HG03280 (cell line): ENCODE measurements at regions not wholly inside any gene's neighbourhood (a gene's known extent, or its start where the extent isn't known, plus 50 kb on each side); places are given as distances from the start of the nearest gene placed in this dataset.
A peak's percentile ranks its signal among the peaks of the same experiment; 100 is the strongest.

ENCODE experiments used
- ATAC-seq: cut with Tn5 transposase; IDR thresholded peaks from one replicate; pipeline ENCODE4 v1.9.1; 2021; ENCODE audit warnings: mild to moderate bottlenecking, moderate library complexity; ENCODE audit not compliant: unreplicated experiment

DNA sequence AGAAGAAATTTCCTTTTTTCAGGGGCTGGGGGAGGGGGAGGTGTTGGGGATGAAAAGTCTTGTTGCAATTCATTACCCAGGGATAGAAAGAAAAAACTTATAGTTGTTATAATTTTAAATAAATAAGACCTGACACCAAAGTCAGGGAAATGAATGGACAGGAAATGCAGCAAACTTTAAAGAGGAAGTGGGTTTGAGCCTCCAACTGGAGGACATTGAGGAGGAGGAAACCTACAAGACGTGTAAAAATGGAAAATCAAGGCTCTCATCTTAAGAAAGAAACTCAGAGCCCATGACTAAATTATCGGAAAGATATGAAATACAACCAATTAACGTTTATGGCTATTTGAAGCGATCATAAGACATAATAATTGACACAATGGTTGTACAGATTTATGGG lies 54.4 kb downstream of the NIBAN1 start:
- ATAC-seq, result no peak

GRCh38 chr1:184915463-184916090 lies 58.7 kb downstream of the NIBAN1 start:
- no peak for ATAC-seq

GRCh38 chr1:184914149-184914548 lies 60.2 kb downstream of the NIBAN1 start:
- ATAC-seq, result no peak

DNA sequence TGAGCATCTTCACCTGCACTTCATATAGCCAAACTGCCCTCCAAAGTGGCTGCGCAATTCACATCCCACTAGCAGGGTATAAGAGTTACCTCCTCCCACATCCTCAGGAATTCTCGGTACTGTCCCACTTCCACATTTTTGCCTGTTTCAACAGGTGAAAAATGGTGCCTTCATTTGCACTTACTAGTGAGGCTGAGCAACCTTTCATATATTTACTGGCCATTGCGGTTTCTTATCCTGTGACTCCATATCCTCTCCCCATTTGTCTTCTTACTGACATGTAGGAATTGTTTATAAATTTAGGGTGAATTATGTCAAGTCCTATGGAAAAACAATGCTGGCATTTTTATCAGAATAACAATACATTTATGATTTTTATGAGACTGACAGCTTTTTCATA lies 61.9 kb downstream of the NIBAN1 start:
- ATAC-seq, result no peak

- no peak for ATAC-seq
Measured at GRCh38 chr1:184911830-184912229, 62.5 kb downstream of the NIBAN1 start.

- no peak for ATAC-seq
Measured at GRCh38 chr1:184911103-184911745, 63.1 kb downstream of the NIBAN1 start.

DNA sequence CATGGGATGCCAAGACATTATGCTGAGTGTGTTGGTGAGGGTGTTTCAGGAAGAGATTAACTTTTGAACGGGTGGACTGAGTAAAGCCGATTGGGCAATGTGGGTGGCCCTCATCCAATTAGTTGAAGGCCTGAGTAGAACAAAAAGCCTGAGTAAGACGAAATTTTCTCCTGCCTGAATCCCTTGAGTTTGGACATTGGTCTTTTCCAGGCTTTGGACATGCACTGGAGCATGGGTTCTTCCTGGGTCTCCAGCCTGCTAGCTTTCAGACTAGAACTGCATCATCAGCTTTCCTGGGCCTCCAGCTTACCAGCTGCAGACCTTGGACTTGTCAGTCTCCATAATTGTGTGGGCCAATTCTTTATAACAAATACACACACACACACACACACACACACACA lies 63.6 kb downstream of the NIBAN1 start:
- ATAC-seq, result no peak

GRCh38 chr1:184910005-184910404 lies 64.3 kb downstream of the NIBAN1 start:
- no peak for ATAC-seq

GRCh38 chr1:184909019-184909418 lies 65.3 kb downstream of the NIBAN1 start:
- no peak for ATAC-seq

DNA sequence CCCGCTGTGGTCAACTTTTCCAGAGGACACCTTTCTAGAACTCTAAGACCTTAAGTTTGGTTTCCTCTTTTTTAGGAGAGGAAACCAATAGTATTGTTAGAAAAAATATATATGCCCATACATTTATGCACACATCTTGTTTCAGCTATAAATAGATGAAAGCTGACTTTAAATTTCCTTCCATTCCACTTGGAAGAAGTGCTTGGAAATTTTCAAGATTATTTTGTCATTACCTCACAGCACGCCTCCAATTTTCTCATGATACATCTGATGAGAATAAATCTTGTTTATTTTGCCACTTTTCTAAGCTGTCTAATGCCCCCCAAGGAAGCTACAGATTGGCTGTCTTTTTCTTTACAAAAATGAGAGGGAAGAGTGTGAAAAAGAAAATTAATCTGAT lies 65.8 kb downstream of the NIBAN1 start:
- ATAC-seq, result no peak

DNA sequence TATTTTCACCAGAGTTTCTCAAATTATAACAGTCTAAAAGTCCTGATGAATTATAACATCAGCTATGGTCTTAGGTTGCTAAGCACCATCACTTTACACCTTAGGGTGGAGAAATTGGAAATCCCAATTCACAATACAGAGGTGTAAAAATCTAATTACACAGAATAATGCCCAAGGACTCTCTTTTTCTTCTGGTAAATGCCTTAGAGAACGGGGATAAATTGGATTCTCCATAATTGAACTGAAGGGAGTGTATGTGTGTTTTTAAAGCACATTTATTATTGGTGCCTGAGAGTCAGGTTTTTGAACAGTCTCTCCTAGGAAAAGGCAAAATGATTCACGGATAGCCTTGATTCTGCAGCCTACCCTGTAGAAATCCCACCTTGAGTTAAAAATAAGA lies 66.8 kb downstream of the NIBAN1 start:
- no peak for ATAC-seq

- no peak for ATAC-seq
Measured at GRCh38 chr1:184906761-184907160, 67.5 kb downstream of the NIBAN1 start.

- no peak for ATAC-seq
Measured at GRCh38 chr1:184905601-184906322, 68.5 kb downstream of the NIBAN1 start.

DNA sequence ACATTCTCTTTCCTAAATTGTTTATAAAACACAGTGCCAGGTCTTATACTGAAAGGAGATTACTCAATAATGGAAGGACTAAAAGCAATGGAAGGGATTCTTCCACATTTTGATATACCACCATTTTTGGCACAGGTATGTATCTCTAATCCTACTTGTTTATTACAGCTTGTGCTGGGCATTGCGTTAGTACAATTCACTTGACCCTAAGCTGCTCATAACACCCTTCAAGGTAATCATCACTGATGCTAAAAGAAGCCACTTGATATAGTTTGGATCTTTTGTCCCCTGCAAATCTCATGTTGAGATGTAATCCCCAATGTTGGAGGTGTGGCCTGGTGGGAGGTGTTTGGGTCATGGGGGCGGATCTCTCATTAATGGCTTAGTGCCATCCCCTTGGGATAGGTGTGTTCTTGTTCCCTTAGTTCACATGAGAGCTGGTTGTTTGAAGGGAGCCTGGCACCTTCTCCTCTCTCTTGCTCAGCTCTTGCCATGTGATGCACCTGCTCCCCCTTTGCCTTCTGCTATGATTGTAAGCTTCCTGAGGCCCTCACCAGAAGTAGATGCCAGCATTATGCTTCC lies 71.1 kb downstream of the NIBAN1 start:
- no peak for ATAC-seq

DNA sequence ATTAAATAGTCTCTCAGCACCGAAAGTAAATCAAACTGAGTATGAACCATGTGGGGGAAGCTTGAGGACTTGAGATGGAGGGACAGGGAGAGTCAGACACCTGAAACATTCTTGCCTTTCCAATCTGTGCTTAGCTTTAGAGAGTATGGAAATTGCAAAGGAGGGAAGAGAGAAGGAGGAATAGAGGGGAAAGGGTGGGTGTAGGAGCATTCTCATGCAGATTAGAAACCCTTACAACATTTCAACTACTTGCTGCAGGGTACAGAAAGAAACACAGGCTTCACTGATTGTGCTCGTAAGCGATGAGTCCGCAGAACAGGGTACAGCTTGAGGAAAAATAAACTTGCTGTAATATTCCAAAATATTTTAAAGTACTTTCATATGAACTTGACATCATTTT lies 73.8 kb downstream of the NIBAN1 start:
- no peak for ATAC-seq

GRCh38 chr1:184896000-184896399 lies 78.3 kb downstream of the NIBAN1 start:
- no peak for ATAC-seq

- no peak for ATAC-seq
Measured at GRCh38 chr1:184895086-184895485, 79.2 kb downstream of the NIBAN1 start.

DNA sequence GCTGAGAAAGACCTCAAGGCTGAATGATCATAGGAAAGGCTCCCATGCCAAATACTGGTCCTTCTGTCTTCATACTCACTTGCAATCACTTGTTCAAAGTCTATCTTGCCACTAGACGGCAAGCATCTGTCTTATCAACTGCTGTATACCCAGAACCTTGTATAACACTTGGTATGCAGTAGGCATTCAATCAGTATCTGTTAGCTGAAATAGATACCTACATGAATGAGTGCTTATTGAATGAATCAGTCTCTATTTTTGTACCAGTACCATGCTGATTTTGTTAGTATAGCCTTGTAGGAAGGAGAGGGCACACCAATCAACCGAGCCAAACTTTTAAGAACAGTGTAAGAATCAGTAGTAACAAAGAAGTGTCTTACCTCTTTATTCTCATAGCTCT lies 80.6 kb downstream of the NIBAN1 start:
- ATAC-seq, result no peak

DNA sequence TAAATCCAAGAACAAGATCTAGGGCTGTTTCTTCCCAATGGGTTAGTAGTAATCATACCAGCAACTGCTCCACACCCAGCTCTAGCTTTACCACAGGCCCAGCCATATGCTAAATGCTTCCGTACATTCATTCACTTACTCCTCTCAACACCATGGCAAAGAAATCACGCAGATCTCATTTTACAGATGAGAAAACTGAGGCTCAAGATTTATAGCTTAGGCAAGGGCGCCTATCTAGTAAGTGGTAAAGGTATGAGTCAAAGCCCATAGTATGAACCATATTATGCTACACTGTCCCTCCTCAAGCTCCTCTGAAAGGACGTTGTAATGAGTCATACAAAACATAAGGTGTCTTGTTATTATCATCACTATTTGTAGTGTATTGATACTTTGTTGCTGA lies 82.2 kb downstream of the NIBAN1 start:
- ATAC-seq, result peak; percentile 88

DNA sequence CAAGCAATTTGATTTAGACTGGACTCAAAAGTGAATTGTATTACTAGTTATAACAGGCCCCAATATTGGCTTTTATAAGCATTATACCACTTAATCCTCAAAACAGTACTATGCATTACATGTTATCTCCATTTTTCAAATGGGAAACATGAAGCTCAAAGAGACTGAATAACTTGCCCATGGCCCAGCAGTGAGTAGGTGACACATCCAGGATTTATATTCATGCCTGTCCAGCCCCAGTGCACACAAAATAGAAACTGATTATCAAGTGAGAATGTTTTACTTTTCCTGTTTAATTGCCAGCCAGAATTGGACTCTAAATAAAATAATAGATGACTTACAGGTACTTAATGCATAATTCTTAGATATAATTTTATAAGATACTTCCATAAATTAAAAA lies 82.9 kb downstream of the NIBAN1 start:
- no peak for ATAC-seq

- ATAC-seq, result no peak
Measured at GRCh38 chr1:184890539-184890973, 83.8 kb downstream of the NIBAN1 start.

- no peak for ATAC-seq
Measured at GRCh38 chr1:184889902-184890301, 84.4 kb downstream of the NIBAN1 start.
